H9 (cell line): ENCODE measurements at regions not wholly inside any gene's neighbourhood (a gene's known extent, or its start where the extent isn't known, plus 50 kb on each side); places are given as distances from the start of the nearest gene placed in this dataset.

Experiments used
- DNase-seq: peaks from one replicate; pipeline ENCODE4 v3.0.0-alpha.2; 2017
- H2AFZ ChIP-seq: one replicate; pipeline ENCODE4 v1.6.1; 2013; ENCODE audit warnings: mild to moderate bottlenecking, low read length, control low read depth, moderate library complexity
- H2AK5ac ChIP-seq: 2 replicates; pipeline ENCODE4 v1.6.1; 2013; ENCODE audit warnings: low read length, control low read depth, mixed read lengths; ENCODE audit not compliant: insufficient read length
- H2BK120ac ChIP-seq: one replicate; pipeline ENCODE4 v1.6.1; 2013; ENCODE audit warnings: low read depth, mild to moderate bottlenecking, low read length, control low read depth, inconsistent platforms; ENCODE audit not compliant: poor library complexity, severe bottlenecking
- H2BK12ac ChIP-seq: 2 replicates; pipeline ENCODE4 v1.6.1; 2013; ENCODE audit warnings: low read length, control low read depth, mixed read lengths, low read depth; ENCODE audit not compliant: insufficient read length
- H2BK15ac ChIP-seq: 2 replicates; pipeline ENCODE4 v1.6.1; 2013; ENCODE audit warnings: low read depth, low read length, control low read depth
- H2BK20ac ChIP-seq: one replicate; pipeline ENCODE4 v1.6.1; 2013; ENCODE audit warnings: low read depth, mild to moderate bottlenecking, low read length, control low read depth, inconsistent platforms; ENCODE audit not compliant: poor library complexity, severe bottlenecking
- H2BK5ac ChIP-seq: 2 replicates; pipeline ENCODE4 v1.6.1; 2013; ENCODE audit warnings: low read length, control low read depth, mixed read lengths; ENCODE audit not compliant: insufficient read length
- H3K14ac ChIP-seq: 2 replicates; pipeline ENCODE4 v1.6.1; 2013; ENCODE audit warnings: low read length, control low read depth; ENCODE audit not compliant: insufficient read depth
- H3K18ac ChIP-seq: 2 replicates; pipeline ENCODE4 v1.6.1; 2013; ENCODE audit warnings: low read depth, mild to moderate bottlenecking, mixed read lengths, low read length, control low read depth; ENCODE audit not compliant: insufficient read length
- H3K23ac ChIP-seq: 2 replicates; pipeline ENCODE4 v1.6.1; 2013; ENCODE audit warnings: low read length, control low read depth, mixed read lengths, low read depth; ENCODE audit not compliant: insufficient read length
- H3K23me2 ChIP-seq: 2 replicates; pipeline ENCODE4 v1.6.1; 2013; ENCODE audit warnings: low read depth, mild to moderate bottlenecking, mixed read lengths, low read length, control low read depth; ENCODE audit not compliant: insufficient read length, poor library complexity, severe bottlenecking
- H3K27ac ChIP-seq: 2 replicates; pipeline ENCODE4 v1.5.1; 2013; ENCODE audit warnings: low read length, control low read depth, mixed read lengths, low read depth; ENCODE audit not compliant: insufficient read length
- H3K27me3 ChIP-seq: 2 replicates; pipeline ENCODE4 v1.6.1; 2013; ENCODE audit warnings: low read length, control low read depth, inconsistent platforms; ENCODE audit not compliant: insufficient read depth
- H3K4ac ChIP-seq: 2 replicates; pipeline ENCODE4 v1.6.1; 2013; ENCODE audit warnings: low read depth, mild to moderate bottlenecking, control low read depth, inconsistent platforms, low read length, moderate library complexity
- H3K4me1 ChIP-seq: 2 replicates; pipeline ENCODE4 v1.6.1; 2013; ENCODE audit warnings: low read length, control low read depth, inconsistent platforms; ENCODE audit not compliant: insufficient read depth
- H3K4me2 ChIP-seq: 2 replicates; pipeline ENCODE4 v1.6.1; 2013; ENCODE audit warnings: low read length, control low read depth, mixed read lengths; ENCODE audit not compliant: insufficient read length, insufficient read depth
- H3K56ac ChIP-seq: 2 replicates; pipeline ENCODE4 v1.6.1; 2013; ENCODE audit warnings: low read depth, mild to moderate bottlenecking, mixed read lengths, low read length, control low read depth; ENCODE audit not compliant: insufficient read length
- H3K79me1 ChIP-seq: 2 replicates; pipeline ENCODE4 v1.6.1; 2013; ENCODE audit warnings: low read depth, mild to moderate bottlenecking, moderate library complexity, low read length, control low read depth, inconsistent platforms; ENCODE audit not compliant: insufficient read depth, poor library complexity, severe bottlenecking
- H3K79me2 ChIP-seq: 2 replicates; pipeline ENCODE4 v1.6.1; 2013; ENCODE audit warnings: low read length, control low read depth, inconsistent platforms; ENCODE audit not compliant: insufficient read depth
- H3K9ac ChIP-seq: 2 replicates; pipeline ENCODE4 v1.6.1; 2013; ENCODE audit warnings: low read length, control low read depth, mixed read lengths; ENCODE audit not compliant: insufficient read length; ENCODE audit errors: extremely low read depth
- H3K9me3 ChIP-seq: one replicate; pipeline ENCODE4 v1.6.1; 2013; ENCODE audit warnings: low read depth, low read length, inconsistent platforms; ENCODE audit not compliant: control insufficient read depth
- H3T11ph ChIP-seq: one replicate; pipeline ENCODE4 v1.6.1; 2013; ENCODE audit warnings: mild to moderate bottlenecking, low read length, control low read depth, inconsistent platforms
- H4K20me1 ChIP-seq: one replicate; pipeline ENCODE4 v1.6.1; 2013; ENCODE audit not compliant: control insufficient read depth, insufficient read length, insufficient read depth
- H4K5ac ChIP-seq: 2 replicates; pipeline ENCODE4 v1.6.1; 2013; ENCODE audit warnings: low read depth, mild to moderate bottlenecking, mixed read lengths, low read length, control low read depth; ENCODE audit not compliant: insufficient read length
- H4K8ac ChIP-seq: replicated peaks from 2 replicates; pipeline ENCODE4 v1.6.1; 2013; ENCODE audit warnings: low read length, control low read depth, mixed read lengths, low read depth; ENCODE audit not compliant: insufficient read length
- H4K91ac ChIP-seq: 2 replicates; pipeline ENCODE4 v1.6.1; 2013; ENCODE audit warnings: low read depth, mild to moderate bottlenecking, moderate library complexity, mixed read lengths, low read length, control low read depth; ENCODE audit not compliant: insufficient read length
- H3K27ac Mint-ChIP-seq, 3 experiments: 2 replicates in 2 of 3; 3 replicates in 1 of 3; pipeline ENCODE4 v1.8.0; 2020 to 2021; ENCODE audit warnings: mixed read lengths in 3 of 3, mild to moderate bottlenecking in 1 of 3, moderate library complexity in 1 of 3
- H3K27me3 Mint-ChIP-seq: 2 replicates; pipeline ENCODE4 v1.8.0; 2021; ENCODE audit warnings: low read depth, mild to moderate bottlenecking, moderate library complexity, mixed read lengths
- H3K36me3 Mint-ChIP-seq, 3 experiments: 2 replicates in 2 of 3; 3 replicates in 1 of 3; pipeline ENCODE4 v1.8.0; 2020 to 2021; ENCODE audit warnings: low read depth in 3 of 3, mixed read lengths in 3 of 3; ENCODE audit not compliant: insufficient read depth in 1 of 3
- H3K4me1 Mint-ChIP-seq, 2 experiments: 2 replicates each; pipeline ENCODE4 v1.8.0; 2020; ENCODE audit warnings: mixed read lengths in 2 of 2
- H3K4me3 Mint-ChIP-seq, 2 experiments: 2 replicates in 1 of 2; 3 replicates in 1 of 2; pipeline ENCODE4 v1.8.0; 2020 to 2021; ENCODE audit warnings: mild to moderate bottlenecking in 2 of 2, mixed read lengths in 2 of 2, moderate library complexity in 1 of 2
- H3K9me3 Mint-ChIP-seq, 2 experiments: 2 replicates in 1 of 2; 3 replicates in 1 of 2; pipeline ENCODE4 v1.8.0; 2020; ENCODE audit warnings: mild to moderate bottlenecking in 2 of 2, mixed read lengths in 2 of 2, moderate library complexity in 1 of 2
- CTCF ChIP-seq: fragments of 200-600 bp; sonication (generic); conservative IDR thresholded peaks from 3 replicates; pipeline ENCODE4 v1.8.0; 2021; ENCODE audit warnings: antibody characterized with exemption, mild to moderate bottlenecking
- WGBS: extraction: QIAGEN DNeasy Blood & Tissue Kit; methylation state at CpG from one replicate; pipeline ENCODE4 v1.1.7; 2013; ENCODE audit warnings: missing lambda C conversion rate, low lambda C conversion rate, mixed read lengths; ENCODE audit not compliant: insufficient read length; ENCODE audit errors: extremely low coverage; 5-methylcytosine and 5-hydroxymethylcytosine counted together

GRCh38 chr2:2542316-2542715 lies 211.2 kb upstream of the MYT1L start:
- H3K18ac ChIP-seq: no peak overlapping the region
- H2BK20ac ChIP-seq: no peak overlapping the region
- H3K79me2 ChIP-seq: no peaks in the 10 kb centered on the region
- H3K9ac ChIP-seq: no peak overlapping the region
- no peak overlapping the region for H3K23ac ChIP-seq
- no peak overlapping the region for H3K27ac ChIP-seq
- H2AFZ ChIP-seq: no peak overlapping the region
- no peak for DNase-seq
- no peak overlapping the region for H2BK15ac ChIP-seq
- H3K4me1 ChIP-seq: no peaks in the 10 kb centered on the region
- H2BK12ac ChIP-seq: no peak overlapping the region
- no peaks in the 10 kb centered on the region for H3K23me2 ChIP-seq
- H3K27me3 ChIP-seq: no peaks in the 10 kb centered on the region
- no peak overlapping the region for H4K5ac ChIP-seq
- no peaks in the 10 kb centered on the region for H3K9me3 ChIP-seq
- H2BK5ac ChIP-seq: no peak overlapping the region
- peaks cover 5% of the 10 kb centered on the region; the same call in 1 of the 2 replicates for H3K27me3 Mint-ChIP-seq
- peaks cover 0 to 3% of the 10 kb centered on the region in 2 experiments; a peak in 1 of 5 replicates for H3K9me3 Mint-ChIP-seq
- H3K56ac ChIP-seq: no peak overlapping the region
- no peak overlapping the region for H2AK5ac ChIP-seq
- no peak overlapping the region for H2BK120ac ChIP-seq
- H3T11ph ChIP-seq: no peak overlapping the region
- no peak for TF ChIP-seq CTCF
- H3K4me3 Mint-ChIP-seq: no peak overlapping the region
- no peaks in the 10 kb centered on the region for H3K79me1 ChIP-seq
- no peak overlapping the region for H4K8ac ChIP-seq
- H3K4me2 ChIP-seq: no peak overlapping the region
- no peaks in the 10 kb centered on the region for H4K20me1 ChIP-seq
- peaks cover 0 to 4% (median 0%) of the 10 kb centered on the region in 3 experiments; a peak in 2 of 7 replicates for H3K36me3 Mint-ChIP-seq
- WGBS: no CpG with 5 or more reads among the region's 4 CpGs
- peaks cover 15 to 17% of the 10 kb centered on the region in 2 experiments for H3K4me1 Mint-ChIP-seq
- no peak overlapping the region for H3K4ac ChIP-seq
- H3K27ac Mint-ChIP-seq: no peak overlapping the region
- no peak overlapping the region for H4K91ac ChIP-seq
- no peak overlapping the region for H3K14ac ChIP-seq
